Middle frontal gyrus (tissue), 1 donor: ENCODE measurements at regions not wholly inside any gene's neighbourhood (a gene's known extent, or its start where the extent isn't known, plus 50 kb on each side); places are given as distances from the start of the nearest gene placed in this dataset.

Source experiments
- DNase-seq: peaks from one replicate; pipeline ENCODE4 v3.0.0-alpha.2; 2015; ENCODE audit warnings: low spot score; ENCODE audit errors: extremely low spot score

- no peak for DNase-seq
Observed at GRCh38 chr1:181383695-181384094, 99.6 kb upstream of the CACNA1E start.

- no peak for DNase-seq
Observed at GRCh38 chr1:181386340-181386739, 97.0 kb upstream of the CACNA1E start.

GRCh38 chr1:181386951-181387350 lies 96.4 kb upstream of the CACNA1E start:
- DNase-seq = no peak

- no peak for DNase-seq
Observed at GRCh38 chr1:181387702-181388101, 95.6 kb upstream of the CACNA1E start.

- DNase-seq = no peak
Observed at GRCh38 chr1:181390410-181391077, 92.8 kb upstream of the CACNA1E start.

- no peak for DNase-seq
Observed at GRCh38 chr1:181391301-181391900, 91.9 kb upstream of the CACNA1E start.

DNA sequence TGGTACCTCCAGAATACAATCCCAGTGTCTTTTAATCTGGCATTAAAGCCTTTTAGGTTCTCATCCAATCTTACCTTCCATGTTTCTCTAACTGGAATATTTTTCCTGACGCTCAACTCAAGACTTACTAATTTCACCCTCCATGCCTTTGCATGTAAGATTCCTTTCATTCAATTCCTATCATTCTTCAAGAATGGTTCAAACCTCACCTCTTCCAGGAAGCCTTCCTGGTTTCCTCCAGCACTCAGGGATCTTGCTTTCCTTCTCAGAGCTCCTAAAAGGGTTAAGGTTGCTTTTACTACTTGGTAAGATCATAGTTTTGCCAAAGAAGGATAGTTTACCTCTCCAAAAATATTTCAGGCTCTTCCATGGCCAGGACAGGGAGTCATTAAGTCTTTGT lies 91.2 kb upstream of the CACNA1E start:
- no peak for DNase-seq

DNA sequence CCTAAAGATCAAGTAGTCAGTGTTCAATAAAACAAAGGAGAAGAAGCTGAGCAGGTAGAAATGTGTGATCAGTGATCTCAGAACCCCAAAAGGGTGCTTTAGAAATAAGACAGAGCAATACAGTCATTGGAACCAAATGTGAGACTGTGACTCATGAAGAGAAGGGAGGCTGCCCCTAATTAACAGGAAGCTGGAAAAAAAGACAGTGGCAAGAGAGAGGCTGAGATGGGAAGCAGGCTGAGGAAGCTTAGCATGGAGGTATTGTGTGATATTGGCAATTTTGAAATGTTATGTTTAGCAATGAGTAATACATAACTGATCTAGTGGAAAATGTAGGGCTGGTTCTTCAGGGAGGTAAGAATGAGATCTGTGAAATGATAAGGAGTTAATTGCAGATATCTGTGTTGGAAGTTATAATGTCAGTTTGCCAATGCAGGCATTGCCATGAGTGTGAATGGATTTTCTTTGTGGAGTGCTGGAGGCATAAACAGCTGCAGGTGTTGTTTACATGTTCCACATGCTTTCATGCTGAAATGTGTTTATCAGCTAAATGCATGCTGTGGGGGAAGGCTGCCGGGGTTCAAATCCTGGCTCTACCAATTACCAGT lies 90.6 kb upstream of the CACNA1E start:
- DNase-seq = no peak

DNA sequence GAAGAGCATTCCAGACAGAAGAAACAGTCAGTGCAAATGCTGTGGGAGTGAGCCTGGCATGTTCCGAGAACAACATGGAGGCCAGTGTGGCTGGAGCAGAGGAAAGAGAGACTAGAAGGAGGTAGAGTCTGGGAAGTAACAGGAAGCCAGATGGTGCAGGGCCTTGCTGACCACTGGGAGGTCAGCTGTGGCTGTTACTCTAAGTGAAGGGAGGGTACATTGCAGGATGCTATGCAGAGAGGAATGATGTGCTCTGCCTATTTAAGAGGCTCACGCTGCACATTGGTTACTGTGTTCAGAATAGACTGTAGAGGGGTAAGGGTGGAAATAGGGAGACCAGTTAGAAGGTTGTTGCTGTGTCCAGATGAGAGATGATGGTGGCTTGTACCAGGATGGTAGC lies 88.6 kb upstream of the CACNA1E start:
- no peak for DNase-seq

DNA sequence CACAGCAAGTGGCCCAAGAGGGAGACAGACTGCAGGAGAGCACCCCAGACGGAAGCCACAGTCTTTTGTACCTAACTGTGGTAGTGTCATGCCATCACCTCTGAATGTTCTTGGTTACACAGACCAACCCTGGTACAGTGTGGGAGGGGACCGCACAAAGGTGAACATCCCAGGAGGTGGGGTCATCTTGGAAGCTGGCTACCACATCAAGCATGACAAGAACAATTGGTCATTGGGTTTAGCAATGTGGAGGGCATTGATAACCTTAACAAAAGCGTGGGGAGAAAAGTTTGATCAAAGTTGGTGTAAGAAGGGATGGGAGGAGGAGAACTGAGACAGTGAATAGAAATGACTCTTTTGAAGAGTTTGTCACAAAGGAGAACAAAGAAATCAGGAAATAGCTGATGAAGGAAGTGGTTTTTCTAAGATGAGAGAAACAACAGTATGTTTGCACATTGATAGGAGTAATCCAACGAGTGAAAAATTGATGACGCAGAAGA lies 87.1 kb upstream of the CACNA1E start:
- no peak for DNase-seq

- DNase-seq = no peak
Observed at GRCh38 chr1:181396811-181397210, 86.5 kb upstream of the CACNA1E start.

DNA sequence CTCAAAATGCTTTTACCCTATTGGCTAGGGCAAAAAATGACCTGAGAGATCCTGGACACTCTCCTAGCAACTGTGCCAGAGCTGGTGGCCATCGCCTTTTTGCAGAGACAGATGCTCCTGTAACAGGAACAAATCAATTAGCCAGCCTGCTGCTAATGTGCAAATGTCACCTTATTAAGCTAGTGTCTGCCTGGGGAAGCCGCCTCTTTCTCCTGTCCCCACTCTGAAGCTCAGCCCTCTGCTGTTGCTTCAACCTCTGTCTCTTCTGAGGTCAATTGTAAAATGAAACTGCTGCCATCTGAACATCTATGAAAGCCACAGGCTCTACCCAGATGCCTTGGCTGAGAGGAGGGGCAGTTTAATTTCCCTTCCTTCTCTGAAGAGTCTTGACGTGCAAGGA lies 85.5 kb upstream of the CACNA1E start:
- no peak for DNase-seq

DNA sequence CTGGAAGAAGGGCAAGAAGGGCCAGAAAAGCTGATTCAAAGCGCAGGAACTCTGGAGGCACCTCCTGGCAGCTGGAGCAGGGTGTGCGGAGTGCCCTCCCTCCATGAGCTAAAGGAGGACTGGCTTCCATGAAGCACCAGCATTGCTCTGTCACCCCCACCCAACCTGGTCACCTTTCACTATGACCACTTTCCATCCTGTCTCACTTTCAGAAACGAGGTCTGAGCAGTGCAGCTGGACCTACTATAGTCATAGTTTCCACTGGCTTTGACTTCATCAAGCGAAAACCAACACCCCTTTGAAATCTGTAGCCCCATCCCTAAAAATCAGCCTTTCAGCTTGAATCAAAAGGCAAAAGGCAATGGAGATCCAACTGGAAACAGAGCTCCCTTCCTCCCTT lies 84.8 kb upstream of the CACNA1E start:
- DNase-seq = no peak

- no peak for DNase-seq
Observed at GRCh38 chr1:181405584-181405983, 77.7 kb upstream of the CACNA1E start.

GRCh38 chr1:181406989-181407388 lies 76.3 kb upstream of the CACNA1E start:
- no peak for DNase-seq

- DNase-seq = no peak
Observed at GRCh38 chr1:181409981-181410380, 73.3 kb upstream of the CACNA1E start.

DNA sequence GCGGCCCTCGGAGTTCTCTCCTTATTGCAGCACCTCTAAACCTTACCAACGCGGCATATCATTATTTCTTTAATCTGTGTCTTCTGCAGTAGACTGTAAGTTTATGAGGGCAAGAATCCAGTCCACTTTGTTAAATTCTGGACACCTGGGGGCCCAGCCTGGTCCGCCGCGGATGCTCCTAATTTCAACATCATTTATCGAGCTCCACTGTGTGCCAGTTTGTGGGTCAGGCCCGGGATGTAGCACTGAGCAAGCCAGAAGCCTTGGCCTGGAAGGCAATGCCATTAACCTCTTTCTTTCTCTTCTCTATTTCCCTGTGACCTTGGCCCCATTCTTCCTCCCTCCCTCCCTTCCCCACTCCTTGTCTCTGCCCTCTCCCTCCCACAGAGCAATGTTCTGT lies 70.6 kb upstream of the CACNA1E start:
- no peak for DNase-seq

- no peak for DNase-seq
Observed at GRCh38 chr1:181413195-181413815, 70.0 kb upstream of the CACNA1E start.

DNA sequence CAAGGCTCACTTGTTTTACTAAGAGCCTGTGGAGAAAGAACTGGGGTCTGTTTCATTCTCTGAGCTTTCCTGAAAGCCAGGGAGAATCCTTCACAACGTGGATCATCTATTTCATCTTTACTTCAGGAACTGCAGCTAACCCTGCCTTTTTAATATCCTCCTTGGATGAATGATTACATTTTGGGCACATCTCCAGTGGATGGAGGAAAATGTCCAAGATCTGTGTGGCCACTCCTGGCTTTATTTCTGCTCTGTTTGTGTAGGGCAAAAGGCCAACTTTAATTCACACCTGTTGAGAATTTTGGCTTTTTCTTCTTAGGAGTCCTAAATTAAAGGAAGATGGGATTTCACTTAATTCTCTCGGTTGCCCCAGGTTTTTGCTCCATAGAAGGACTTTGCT lies 69.5 kb upstream of the CACNA1E start:
- DNase-seq = no peak

DNA sequence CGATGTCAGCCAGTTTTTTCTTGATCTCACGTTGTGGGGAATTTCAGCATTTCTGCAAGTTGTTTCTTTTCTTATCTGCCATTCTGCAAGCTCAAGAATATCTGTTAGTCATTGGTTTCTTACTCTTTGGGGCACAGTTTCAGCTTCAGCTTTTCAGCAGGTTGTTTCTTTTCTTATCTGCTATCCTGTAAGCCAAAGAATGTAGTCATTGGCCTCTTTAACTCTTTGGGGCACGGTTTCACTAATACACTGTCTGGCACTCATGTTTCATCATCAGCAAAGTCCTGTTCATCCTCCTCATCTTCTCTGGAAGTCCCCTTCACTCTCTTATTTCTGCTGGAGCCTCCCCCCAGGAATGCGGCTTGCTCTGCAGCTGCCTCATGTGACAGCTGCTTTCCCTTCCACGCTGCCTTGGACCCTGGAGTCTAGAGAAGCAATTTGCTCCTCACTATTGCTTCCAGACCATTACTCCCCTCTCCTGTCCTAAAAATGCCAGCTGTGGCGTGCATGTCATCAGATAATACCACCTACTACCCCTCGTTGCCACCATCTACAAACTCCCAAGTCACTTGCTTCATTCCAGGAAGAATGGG lies 67.0 kb upstream of the CACNA1E start:
- no peak for DNase-seq

DNA sequence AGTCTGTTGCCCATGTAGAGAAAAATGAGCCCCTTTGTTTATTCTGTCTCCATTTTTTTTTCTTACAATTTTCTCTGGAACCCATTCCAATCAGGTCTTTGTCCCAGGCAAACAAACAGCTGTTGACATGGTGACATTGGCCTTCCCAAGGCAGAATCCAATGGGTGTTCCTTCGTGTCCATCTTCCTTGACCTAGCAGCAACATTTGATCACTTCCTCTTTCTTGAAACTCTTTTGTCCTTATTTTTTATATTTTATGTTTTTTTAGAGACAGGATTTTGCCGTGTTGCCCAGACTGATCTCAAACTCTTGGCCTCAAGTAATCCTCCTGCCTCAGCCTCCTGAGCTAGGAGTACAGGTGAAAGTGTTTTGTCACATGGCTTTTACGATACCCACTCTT lies 65.4 kb upstream of the CACNA1E start:
- DNase-seq = no peak

DNA sequence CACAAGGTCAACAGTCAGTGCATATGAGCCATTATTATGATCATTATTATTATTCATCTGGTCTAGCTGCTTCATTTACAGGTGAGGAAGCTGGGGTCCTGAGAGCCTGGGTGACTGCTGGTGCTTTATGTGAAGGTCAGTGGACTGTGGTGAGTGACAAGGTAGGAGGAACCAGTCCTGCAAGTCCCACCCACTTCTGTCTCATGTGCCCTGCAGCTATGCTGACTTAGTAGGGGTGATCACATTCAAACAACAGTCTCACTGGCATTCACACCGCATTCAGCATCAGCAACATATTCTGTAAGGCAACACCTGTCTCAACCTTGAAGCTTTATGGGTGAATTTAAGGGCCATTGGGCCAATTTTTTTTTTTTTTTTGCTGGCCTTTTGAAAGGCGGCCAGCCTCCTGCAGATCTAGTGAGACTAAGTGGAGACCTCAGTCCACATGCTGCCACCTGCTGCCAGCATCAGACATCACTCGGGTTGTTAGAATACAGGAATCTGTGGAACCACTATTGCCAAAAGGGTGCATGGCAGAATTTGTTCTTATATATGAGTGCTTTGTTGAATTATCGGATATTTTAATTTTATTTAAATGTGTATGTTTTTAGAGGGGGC lies 59.9 kb upstream of the CACNA1E start:
- peak; percentile 16 for DNase-seq
